ENCODE measurements at regions not wholly inside any gene's neighbourhood (a gene's known extent, or its start where the extent isn't known, plus 50 kb on each side); places are given as distances from the start of the nearest gene placed in this dataset.
"Not testable (repeated sequence)": the region's sequence is repeated elsewhere in the genome, so short reads cannot be mapped to it uniquely, and the experiment has no call there.

GRCh38 chr2:144905956-144906355, 386.0 kb upstream of the ZEB2 start:
- Mint-ChIP-seq H3K4me3 (ENCODE audit: unreplicated experiment) (no peak overlapping the region), H3K4me1 (ENCODE audit: unreplicated experiment) (no peaks in the 10 kb centered on the region), H3K9me3 (ENCODE audit: unreplicated experiment) (peaks cover 4% of the 10 kb centered on the region), H3K27ac (ENCODE audit: unreplicated experiment) (no peak overlapping the region), H3K27me3 (ENCODE audit: unreplicated experiment) (no peaks in the 10 kb centered on the region), H3K36me3 (ENCODE audit: unreplicated experiment) (no peaks in the 10 kb centered on the region)
- no peak for DNase-seq (ENCODE audit: extremely low spot score, unreplicated experiment)
- TF ChIP-seq, protein P1, sequence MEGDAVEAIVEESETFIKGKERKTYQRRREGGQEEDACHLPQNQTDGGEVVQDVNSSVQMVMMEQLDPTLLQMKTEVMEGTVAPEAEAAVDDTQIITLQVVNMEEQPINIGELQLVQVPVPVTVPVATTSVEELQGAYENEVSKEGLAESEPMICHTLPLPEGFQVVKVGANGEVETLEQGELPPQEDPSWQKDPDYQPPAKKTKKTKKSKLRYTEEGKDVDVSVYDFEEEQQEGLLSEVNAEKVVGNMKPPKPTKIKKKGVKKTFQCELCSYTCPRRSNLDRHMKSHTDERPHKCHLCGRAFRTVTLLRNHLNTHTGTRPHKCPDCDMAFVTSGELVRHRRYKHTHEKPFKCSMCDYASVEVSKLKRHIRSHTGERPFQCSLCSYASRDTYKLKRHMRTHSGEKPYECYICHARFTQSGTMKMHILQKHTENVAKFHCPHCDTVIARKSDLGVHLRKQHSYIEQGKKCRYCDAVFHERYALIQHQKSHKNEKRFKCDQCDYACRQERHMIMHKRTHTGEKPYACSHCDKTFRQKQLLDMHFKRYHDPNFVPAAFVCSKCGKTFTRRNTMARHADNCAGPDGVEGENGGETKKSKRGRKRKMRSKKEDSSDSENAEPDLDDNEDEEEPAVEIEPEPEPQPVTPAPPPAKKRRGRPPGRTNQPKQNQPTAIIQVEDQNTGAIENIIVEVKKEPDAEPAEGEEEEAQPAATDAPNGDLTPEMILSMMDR (IDR thresholded peaks at IDR 0.05), result no peak

DNA sequence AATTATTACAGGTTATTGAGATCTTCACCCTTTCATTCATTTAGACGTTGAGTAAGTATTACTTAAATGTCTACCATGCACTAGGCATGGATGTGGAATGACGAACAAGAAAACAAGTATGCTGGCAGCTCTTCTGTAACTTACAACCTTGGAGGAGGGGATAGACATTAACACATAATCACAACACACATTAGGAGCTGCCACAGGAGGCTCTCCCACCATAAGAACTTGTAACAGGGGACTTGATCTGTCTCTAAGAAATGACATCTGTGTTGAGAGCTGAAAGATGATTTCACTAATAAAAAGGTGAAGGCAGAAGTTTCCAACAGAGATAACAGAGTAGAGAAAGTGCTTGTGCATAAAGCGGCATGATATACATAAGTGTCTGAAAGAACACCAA, 384.7 kb upstream of the ZEB2 start:
- DNase-seq (ENCODE audit: extremely low spot score, unreplicated experiment), result no peak
- peaks cover 2% of the 10 kb centered on the region for H3K36me3 Mint-ChIP-seq (ENCODE audit: unreplicated experiment)
- H3K27ac Mint-ChIP-seq (ENCODE audit: unreplicated experiment), result no peak overlapping the region
- H3K9me3 Mint-ChIP-seq (ENCODE audit: unreplicated experiment), result peaks cover 4% of the 10 kb centered on the region
- TF ChIP-seq, protein P1 (IDR thresholded peaks at IDR 0.05), result no peak
- H3K4me3 Mint-ChIP-seq (ENCODE audit: unreplicated experiment), result no peak overlapping the region
- no peaks in the 10 kb centered on the region for H3K4me1 Mint-ChIP-seq (ENCODE audit: unreplicated experiment)
- H3K27me3 Mint-ChIP-seq (ENCODE audit: unreplicated experiment), result no peaks in the 10 kb centered on the region

- DNase-seq (ENCODE audit: extremely low spot score, unreplicated experiment); H3K9me3 Mint-ChIP-seq (ENCODE audit: unreplicated experiment); H3K4me1 Mint-ChIP-seq (ENCODE audit: unreplicated experiment); H3K27ac Mint-ChIP-seq (ENCODE audit: unreplicated experiment); H3K27me3 Mint-ChIP-seq (ENCODE audit: unreplicated experiment); H3K36me3 Mint-ChIP-seq (ENCODE audit: unreplicated experiment); H3K4me3 Mint-ChIP-seq (ENCODE audit: unreplicated experiment): not testable (repeated sequence)
Measured at GRCh38 chr2:144903045-144903444, 383.1 kb upstream of the ZEB2 start.

DNA sequence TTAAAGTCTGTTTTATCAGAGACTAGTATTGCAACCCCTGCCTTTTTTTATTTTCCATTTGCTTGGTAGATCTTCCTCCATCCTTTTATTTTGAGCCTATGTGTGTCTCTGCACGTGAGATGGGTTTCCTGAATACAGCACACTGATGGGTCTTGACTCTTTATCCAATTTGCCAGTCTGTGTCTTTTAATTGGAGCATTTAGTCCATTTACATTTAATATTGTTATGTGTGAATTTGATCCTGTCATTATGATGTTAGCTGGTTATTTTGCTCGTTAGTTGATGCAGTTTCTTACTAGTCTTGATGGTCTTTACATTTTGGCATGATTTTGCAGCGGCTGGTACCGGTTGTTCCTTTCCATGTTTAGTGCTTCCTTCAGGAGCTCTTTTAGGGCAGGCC, 381.5 kb upstream of the ZEB2 start:
- H3K27ac Mint-ChIP-seq (ENCODE audit: unreplicated experiment); DNase-seq (ENCODE audit: extremely low spot score, unreplicated experiment); H3K36me3 Mint-ChIP-seq (ENCODE audit: unreplicated experiment); H3K4me1 Mint-ChIP-seq (ENCODE audit: unreplicated experiment); H3K4me3 Mint-ChIP-seq (ENCODE audit: unreplicated experiment); H3K9me3 Mint-ChIP-seq (ENCODE audit: unreplicated experiment); H3K27me3 Mint-ChIP-seq (ENCODE audit: unreplicated experiment): not testable (repeated sequence)

- Mint-ChIP-seq H3K27me3 (ENCODE audit: unreplicated experiment) (no peaks in the 10 kb centered on the region), H3K4me3 (ENCODE audit: unreplicated experiment) (no peak overlapping the region), H3K36me3 (ENCODE audit: unreplicated experiment) (peaks cover 2% of the 10 kb centered on the region), H3K27ac (ENCODE audit: unreplicated experiment) (no peak overlapping the region), H3K9me3 (ENCODE audit: unreplicated experiment) (no peaks in the 10 kb centered on the region), H3K4me1 (ENCODE audit: unreplicated experiment) (peaks cover 14% of the 10 kb centered on the region)
- no peak for DNase-seq (ENCODE audit: extremely low spot score, unreplicated experiment)
- TF ChIP-seq, protein P1 (IDR thresholded peaks at IDR 0.05), result no peak
Measured at GRCh38 chr2:144896341-144896740, 376.4 kb upstream of the ZEB2 start.

DNA sequence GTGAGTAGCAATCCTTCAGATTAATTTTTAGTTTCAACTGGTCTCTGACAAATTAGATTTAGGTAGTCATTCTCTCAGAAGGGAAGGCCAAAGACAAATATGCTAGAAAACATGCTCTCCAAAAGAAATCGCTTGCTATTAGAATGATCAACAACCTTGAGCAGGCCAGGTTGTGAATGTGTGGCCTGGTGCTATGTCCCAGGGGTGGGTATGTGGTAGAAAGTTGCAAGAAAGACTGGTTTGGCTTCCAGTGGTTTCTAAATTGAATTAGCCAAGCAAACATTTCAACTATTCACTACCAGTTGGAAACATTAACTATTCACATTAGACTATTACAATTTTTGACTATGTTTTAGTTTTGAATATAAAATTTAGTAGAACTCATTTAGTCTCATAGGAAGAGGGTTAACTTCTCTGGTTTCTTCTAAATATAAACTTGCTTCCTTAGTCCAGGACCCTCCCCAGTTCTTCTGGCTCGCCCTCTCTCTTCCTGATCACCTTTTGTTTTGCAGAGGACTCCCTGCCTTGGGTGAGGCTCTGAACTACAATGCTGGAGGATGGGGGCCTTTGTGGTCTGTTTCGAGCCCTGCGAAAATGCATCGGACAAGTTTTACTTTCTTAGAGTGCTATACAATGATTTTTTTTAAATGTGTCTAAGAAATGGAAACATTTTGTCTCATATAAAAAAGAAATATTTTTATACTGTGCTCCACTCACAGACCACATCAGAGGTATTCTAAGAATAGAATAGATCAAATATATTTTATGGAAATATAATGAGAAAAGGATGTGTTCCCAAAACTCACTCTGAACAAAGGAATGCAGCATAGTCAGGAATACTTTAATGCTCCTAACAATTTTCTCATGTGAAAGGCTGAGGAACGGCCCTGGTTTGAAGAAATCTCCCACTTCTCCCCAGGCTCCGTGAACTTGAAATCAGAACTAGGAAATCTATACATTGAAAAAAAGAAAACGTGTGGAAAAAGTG, 375.0 kb upstream of the ZEB2 start:
- no peak for DNase-seq (ENCODE audit: extremely low spot score, unreplicated experiment)
- Mint-ChIP-seq H3K9me3 (ENCODE audit: unreplicated experiment) (no peaks in the 10 kb centered on the region), H3K36me3 (ENCODE audit: unreplicated experiment) (no peaks in the 10 kb centered on the region), H3K27me3 (ENCODE audit: unreplicated experiment) (no peaks in the 10 kb centered on the region), H3K4me3 (ENCODE audit: unreplicated experiment) (no peak overlapping the region), H3K27ac (ENCODE audit: unreplicated experiment) (peak overlapping the region; percentile 24), H3K4me1 (ENCODE audit: unreplicated experiment) (peaks cover 17% of the 10 kb centered on the region)
- TF ChIP-seq, protein P1 (IDR thresholded peaks at IDR 0.05), result no peak

Measured in osteocyte (in vitro differentiated cells).